Esophagus squamous epithelium (tissue), 5 donors: ENCODE measurements at regions not wholly inside any gene's neighbourhood (a gene's known extent, or its start where the extent isn't known, plus 50 kb on each side); places are given as distances from the start of the nearest gene placed in this dataset.

Experiments used
- DNase-seq: peaks from one replicate; lab custom pipeline; 2025; lab: John Stamatoyannopoulos, UW
- H3K27ac ChIP-seq, 4 donors: fragments of 200-600 bp; sonication (generic); one replicate each; pipeline ENCODE4 v1.5.1; 2016 to 2019; ENCODE audit warnings: mild to moderate bottlenecking in 1 of 4
- H3K27me3 ChIP-seq, 4 donors: fragments of 200-600 bp; sonication (generic); 1 replicate in 3 of 4; 2 replicates in 1 of 4; pipeline versions ENCODE4 v1.5.1 to v1.6.0; 2017 to 2021; ENCODE audit warnings: antibody characterized with exemption in 1 of 4
- H3K36me3 ChIP-seq, 3 donors: fragments of 200-600 bp; sonication (generic); one replicate each; pipeline ENCODE4 v1.5.1; 2016 to 2019
- H3K4me1 ChIP-seq, 3 donors: fragments of 200-600 bp; sonication (generic); one replicate each; pipeline ENCODE4 v1.5.1; 2017 to 2019
- H3K4me3 ChIP-seq, 4 donors: fragments of 200-600 bp; sonication (generic); 1 replicate in 3 of 4; 2 replicates in 1 of 4; pipeline ENCODE4 v1.5.1; 2016 to 2019; ENCODE audit warnings: mild to moderate bottlenecking in 2 of 4, moderate library complexity in 1 of 4
- H3K9me3 ChIP-seq, 3 donors: fragments of 200-600 bp; sonication (generic); one replicate each; pipeline ENCODE4 v1.5.1; 2016 to 2019
- CTCF ChIP-seq, 6 experiments: fragments of 450-650 bp in 4 of 6; fragments of 200-600 bp in 2 of 6; sonication (generic) in 2 of 6; IDR thresholded peaks; one replicate each; pipeline ENCODE4 v1.5.1; 2016 to 2019; ENCODE audit warnings: antibody characterized with exemption in 6 of 6, mild to moderate bottlenecking in 4 of 6, moderate library complexity in 4 of 6
- POLR2A ChIP-seq, 4 donors: fragments of 450-650 bp; IDR thresholded peaks; one replicate each; pipeline ENCODE4 v1.6.1; 2017; ENCODE audit warnings: antibody characterized with exemption in 4 of 4, mild to moderate bottlenecking in 4 of 4, moderate library complexity in 3 of 4
- WGBS, 2 donors: methylation state at CpG; one replicate each; pipeline ENCODE4 v1.1.5; 2018; 5-methylcytosine and 5-hydroxymethylcytosine counted together
- intact Hi-C: fragments of 100-400 bp; cut with DNase I; formaldehyde crosslinking; loops from one replicate; pipeline ENCODE4 v1.15.0; 2022
- donor health status: DM: yes; HTN: yes; CAD: no.

- 11% methylated on average over 1 of the region's 1 CpG; no CpG with 5 or more reads in 1 of the 2 donors for WGBS, 2 donors
- no peaks in the 10 kb centered on the region for H3K27me3 ChIP-seq
- no peak for TF ChIP-seq POLR2A (IDR thresholded peaks at IDR 0.05)
- no peak for TF ChIP-seq CTCF (IDR thresholded peaks at IDR 0.05)
These were observed 87.7 kb downstream of the DCK start for GRCh38 chr4:71081192-71081591.

GRCh38 chr4:71093745-71094144, 100.3 kb downstream of the DCK start:
- Histone ChIP-seq H3K4me3 (no peak overlapping the region), H3K27ac (no peak overlapping the region), H3K27me3 (no peaks in the 10 kb centered on the region), H3K36me3 (no peaks in the 10 kb centered on the region), H3K4me1 (no peaks in the 10 kb centered on the region), H3K9me3 (no peaks in the 10 kb centered on the region)
- DNase-seq: no peak
- TF ChIP-seq POLR2A (IDR thresholded peaks at IDR 0.05): no peak
- TF ChIP-seq CTCF (IDR thresholded peaks at IDR 0.05): no peak
- WGBS, 2 donors: 56 to 62% methylated on average over 1 of the region's 1 CpG
- intact Hi-C loops: no loop called here

More at GRCh38 chr4:71081192-71081591, 87.7 kb downstream of the DCK start:
- Histone ChIP-seq H3K9me3 (no peaks in the 10 kb centered on the region), H3K36me3 (no peaks in the 10 kb centered on the region), H3K4me1 (no peaks in the 10 kb centered on the region), H3K4me3 (no peak overlapping the region), H3K27ac (no peak overlapping the region)
- intact Hi-C loops: no loop called here
- no peak for DNase-seq

- Histone ChIP-seq H3K9me3 (no peaks in the 10 kb centered on the region), H3K4me1 (no peaks in the 10 kb centered on the region), H3K27ac (no peak overlapping the region), H3K36me3 (no peaks in the 10 kb centered on the region), H3K4me3 (no peak overlapping the region), H3K27me3 (no peaks in the 10 kb centered on the region)
- DNase-seq: no peak
- no peak for TF ChIP-seq CTCF (IDR thresholded peaks at IDR 0.05)
- no peak for TF ChIP-seq POLR2A (IDR thresholded peaks at IDR 0.05)
- intact Hi-C loops: no loop called here
These were observed 100.8 kb downstream of the DCK start for GRCh38 chr4:71094201-71094600.

- 92 to 95% methylated on average over 2 of the region's 2 CpGs for WGBS, 2 donors
- H3K36me3 ChIP-seq: no peaks in the 10 kb centered on the region
- no peaks in the 10 kb centered on the region for H3K9me3 ChIP-seq
- no peak for DNase-seq
- TF ChIP-seq POLR2A (IDR thresholded peaks at IDR 0.05) (no peak), CTCF (IDR thresholded peaks at IDR 0.05) (no peak)
- no peak overlapping the region for H3K27ac ChIP-seq
- intact Hi-C loops: no loop called here
- H3K27me3 ChIP-seq: no peaks in the 10 kb centered on the region
- no peak overlapping the region for H3K4me3 ChIP-seq
- H3K4me1 ChIP-seq: no peaks in the 10 kb centered on the region
These were observed 101.7 kb downstream of the DCK start for GRCh38 chr4:71095141-71095540.

GRCh38 chr4:71095545-71095944, 102.1 kb downstream of the DCK start:
- no peak for DNase-seq
- intact Hi-C loops: no loop called here
- WGBS, 2 donors: 90 to 93% methylated on average over 1 of the region's 1 CpG

More at GRCh38 chr4:71095545-71095944, 102.1 kb downstream of the DCK start:
- Histone ChIP-seq H3K4me1 (no peaks in the 10 kb centered on the region), H3K9me3 (no peaks in the 10 kb centered on the region), H3K27me3 (no peaks in the 10 kb centered on the region), H3K36me3 (no peaks in the 10 kb centered on the region), H3K27ac (no peak overlapping the region), H3K4me3 (no peak overlapping the region)
- TF ChIP-seq POLR2A (IDR thresholded peaks at IDR 0.05) (no peak), CTCF (IDR thresholded peaks at IDR 0.05) (no peak)
